Activated B cell treated with CpG ODN at 0.5 μM for 24 hours (primary cell): ENCODE measurements at regions not wholly inside any gene's neighbourhood (a gene's known extent, or its start where the extent isn't known, plus 50 kb on each side); places are given as distances from the start of the nearest gene placed in this dataset.
A peak's percentile ranks its signal among the peaks of the same experiment; 100 is the strongest.

ENCODE experiments used
- ATAC-seq: fragments of 200-7000 bp; cut with Tn5 transposase; one replicate; pipeline ENCODE4 v1.10.0; 2021; ENCODE audit warnings: low read depth, mild to moderate bottlenecking, moderate library complexity
- CTCF ChIA-PET: fragments of 350-600 bp; sonication (Branson Sonifier 250); formaldehyde crosslinking; loops from one replicate; lab custom pipeline; 2021; ENCODE audit warnings: antibody characterized with exemption; lab: Charles Lee
- POLR2A ChIA-PET: fragments of 350-600 bp; sonication (Branson Sonifier 250); formaldehyde crosslinking; loops from one replicate; lab custom pipeline; 2021; ENCODE audit warnings: antibody characterized with exemption; lab: Charles Lee
- DNase-seq: peaks from one replicate; pipeline ENCODE4 v3.0.0; 2022
- H3K27ac Mint-ChIP-seq: one replicate; pipeline ENCODE4 v1.8.0; 2020; ENCODE audit warnings: mixed read lengths
- H3K27me3 Mint-ChIP-seq: one replicate; pipeline ENCODE4 v1.8.0; 2021; ENCODE audit warnings: mixed read lengths
- H3K36me3 Mint-ChIP-seq: one replicate; pipeline ENCODE4 v1.8.0; 2021; ENCODE audit warnings: low read depth, mixed read lengths
- H3K4me1 Mint-ChIP-seq: one replicate; pipeline ENCODE4 v1.8.0; 2021; ENCODE audit warnings: mixed read lengths
- H3K4me3 Mint-ChIP-seq: one replicate; pipeline ENCODE4 v1.8.0; 2020; ENCODE audit warnings: mild to moderate bottlenecking, mixed read lengths
- H3K9me3 Mint-ChIP-seq: one replicate; pipeline ENCODE4 v1.8.0; 2020; ENCODE audit warnings: mixed read lengths
- CTCF ChIP-seq: fragments of 200-600 bp; IDR thresholded peaks from one replicate; pipeline ENCODE4 v1.8.0; 2022; ENCODE audit warnings: antibody characterized with exemption, mild to moderate bottlenecking
- intact Hi-C: fragments of 100-400 bp; cut with micrococcal nuclease; formaldehyde crosslinking; loops from one replicate; pipeline ENCODE4 v1.15.1; 2024

GRCh38 chr9:73866451-73866850 lies 630.7 kb upstream of the RORB start:
- peaks cover 3% of the 10 kb centered on the region for H3K9me3 Mint-ChIP-seq
- no peak overlapping the region for H3K4me3 Mint-ChIP-seq
- TF ChIP-seq CTCF: no peak
- no peak overlapping the region for H3K27ac Mint-ChIP-seq
- DNase-seq: no peak
- intact Hi-C loops: no loop called here
- ATAC-seq: no peak
- POLR2A ChIA-PET: no interaction called here
- CTCF ChIA-PET: no interaction called here
- H3K4me1 Mint-ChIP-seq: peaks cover 2% of the 10 kb centered on the region
- H3K36me3 Mint-ChIP-seq: no peaks in the 10 kb centered on the region
- no peaks in the 10 kb centered on the region for H3K27me3 Mint-ChIP-seq

GRCh38 chr9:73869264-73869663 lies 627.9 kb upstream of the RORB start:
- DNase-seq: no peak
- Mint-ChIP-seq H3K9me3 (peaks cover 3% of the 10 kb centered on the region), H3K27me3 (no peaks in the 10 kb centered on the region), H3K4me3 (no peak overlapping the region), H3K27ac (no peak overlapping the region), H3K36me3 (no peaks in the 10 kb centered on the region), H3K4me1 (peaks cover 2% of the 10 kb centered on the region)
- peak; percentile 83 for ATAC-seq
- POLR2A ChIA-PET: no interaction called here
- CTCF ChIA-PET: no interaction called here
- no peak for TF ChIP-seq CTCF
- intact Hi-C loops: no loop called here

- ChIA-PET CTCF (no interaction called here), POLR2A (no interaction called here)
- Mint-ChIP-seq H3K27ac (no peak overlapping the region), H3K4me1 (peaks cover 2% of the 10 kb centered on the region), H3K9me3 (peaks cover 3% of the 10 kb centered on the region), H3K27me3 (no peaks in the 10 kb centered on the region), H3K36me3 (no peaks in the 10 kb centered on the region), H3K4me3 (no peak overlapping the region)
- DNase-seq: no peak
- no peak for TF ChIP-seq CTCF
- intact Hi-C loops: no loop called here
- no peak for ATAC-seq
Observed at GRCh38 chr9:73871636-73872035, 625.5 kb upstream of the RORB start.

- Mint-ChIP-seq H3K9me3 (peaks cover 3% of the 10 kb centered on the region), H3K4me1 (peaks cover 2% of the 10 kb centered on the region), H3K27me3 (no peaks in the 10 kb centered on the region), H3K27ac (no peak overlapping the region), H3K36me3 (no peaks in the 10 kb centered on the region), H3K4me3 (no peak overlapping the region)
- POLR2A ChIA-PET: no interaction called here
- ATAC-seq (no peak), DNase-seq (no peak)
- CTCF ChIA-PET: no interaction called here
- TF ChIP-seq CTCF: no peak
- intact Hi-C loops: no loop called here
Observed at GRCh38 chr9:73872701-73873100, 624.4 kb upstream of the RORB start.

GRCh38 chr9:73880101-73880500 lies 617.0 kb upstream of the RORB start:
- TF ChIP-seq CTCF: no peak
- H3K27ac Mint-ChIP-seq: no peak overlapping the region
- intact Hi-C loops: no loop called here
- POLR2A ChIA-PET: no interaction called here
- no peak for DNase-seq
- CTCF ChIA-PET: no interaction called here
- ATAC-seq: no peak
- H3K4me1 Mint-ChIP-seq: no peaks in the 10 kb centered on the region
- H3K4me3 Mint-ChIP-seq: no peak overlapping the region
- no peaks in the 10 kb centered on the region for H3K36me3 Mint-ChIP-seq
- H3K27me3 Mint-ChIP-seq: no peaks in the 10 kb centered on the region
- peaks cover 4% of the 10 kb centered on the region for H3K9me3 Mint-ChIP-seq
